GM06990 (cell line): ENCODE measurements at regions not wholly inside any gene's neighbourhood (a gene's known extent, or its start where the extent isn't known, plus 50 kb on each side); places are given as distances from the start of the nearest gene placed in this dataset.
"Not testable (repeated sequence)": the region's sequence is repeated elsewhere in the genome, so short reads cannot be mapped to it uniquely, and the experiment has no call there.

ENCODE experiments used
- DNase-seq: peaks from one replicate; pipeline ENCODE4 v3.0.0-alpha.2; 2011; ENCODE audit not compliant: insufficient read length; ENCODE audit errors: extremely low read depth
- H3K27me3 ChIP-seq: replicated peaks from 2 replicates; pipeline ENCODE4 v1.6.0; 2011; ENCODE audit warnings: low read length; ENCODE audit not compliant: control insufficient read depth, insufficient read depth
- H3K36me3 ChIP-seq: 2 replicates; pipeline ENCODE4 v1.5.1; 2011; ENCODE audit warnings: low read length; ENCODE audit not compliant: control insufficient read depth, insufficient read depth
- H3K4me3 ChIP-seq: replicated peaks from 2 replicates; pipeline ENCODE4 v1.5.1; 2011; ENCODE audit warnings: low read depth, mild to moderate bottlenecking, control low read depth, low read length
- TF ChIP-seq, protein P1 (sequence below): IDR thresholded peaks from 2 replicates; pipeline ENCODE4 v1.5.1; 2011; ENCODE audit warnings: low read length, control low read depth, mild to moderate bottlenecking, inconsistent platforms; ENCODE audit not compliant: insufficient read depth, poor library complexity, severe bottlenecking

DNA sequence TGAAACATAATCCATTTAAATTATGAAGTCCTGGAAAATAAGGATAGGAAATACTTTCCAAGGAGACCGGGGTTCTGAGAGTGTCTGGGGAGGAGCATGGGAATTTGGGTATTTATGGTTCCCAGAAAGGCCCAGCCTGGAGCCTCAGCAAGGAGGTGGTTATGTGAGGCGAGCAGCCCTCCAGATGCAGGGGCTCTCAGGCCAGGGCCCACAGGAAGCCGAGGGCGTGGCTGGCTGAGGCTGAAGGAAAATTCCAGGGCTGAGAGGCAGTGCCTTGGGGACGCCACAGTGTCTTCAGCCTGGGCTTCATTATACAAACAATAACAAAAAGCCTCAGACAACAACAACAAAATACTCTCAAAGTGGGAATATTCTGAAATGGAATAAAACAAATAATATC is 86.9 kb upstream of the SERPINE2 start:
- TF ChIP-seq, protein P1, sequence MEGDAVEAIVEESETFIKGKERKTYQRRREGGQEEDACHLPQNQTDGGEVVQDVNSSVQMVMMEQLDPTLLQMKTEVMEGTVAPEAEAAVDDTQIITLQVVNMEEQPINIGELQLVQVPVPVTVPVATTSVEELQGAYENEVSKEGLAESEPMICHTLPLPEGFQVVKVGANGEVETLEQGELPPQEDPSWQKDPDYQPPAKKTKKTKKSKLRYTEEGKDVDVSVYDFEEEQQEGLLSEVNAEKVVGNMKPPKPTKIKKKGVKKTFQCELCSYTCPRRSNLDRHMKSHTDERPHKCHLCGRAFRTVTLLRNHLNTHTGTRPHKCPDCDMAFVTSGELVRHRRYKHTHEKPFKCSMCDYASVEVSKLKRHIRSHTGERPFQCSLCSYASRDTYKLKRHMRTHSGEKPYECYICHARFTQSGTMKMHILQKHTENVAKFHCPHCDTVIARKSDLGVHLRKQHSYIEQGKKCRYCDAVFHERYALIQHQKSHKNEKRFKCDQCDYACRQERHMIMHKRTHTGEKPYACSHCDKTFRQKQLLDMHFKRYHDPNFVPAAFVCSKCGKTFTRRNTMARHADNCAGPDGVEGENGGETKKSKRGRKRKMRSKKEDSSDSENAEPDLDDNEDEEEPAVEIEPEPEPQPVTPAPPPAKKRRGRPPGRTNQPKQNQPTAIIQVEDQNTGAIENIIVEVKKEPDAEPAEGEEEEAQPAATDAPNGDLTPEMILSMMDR = no peak
- H3K27me3 ChIP-seq = no peaks in the 10 kb centered on the region; the same call in 1 of the 2 replicates
- H3K36me3 ChIP-seq = no peaks in the 10 kb centered on the region
- no peak for DNase-seq
- H3K4me3 ChIP-seq = no peak overlapping the region

- Histone ChIP-seq H3K27me3 (no peaks in the 10 kb centered on the region; the same call in 1 of the 2 replicates), H3K4me3 (no peak overlapping the region), H3K36me3 (no peaks in the 10 kb centered on the region)
- no peak for DNase-seq
- TF ChIP-seq, protein P1 = no peak
These were observed 83.5 kb upstream of the SERPINE2 start for GRCh38 chr2:224122542-224122941.

DNA sequence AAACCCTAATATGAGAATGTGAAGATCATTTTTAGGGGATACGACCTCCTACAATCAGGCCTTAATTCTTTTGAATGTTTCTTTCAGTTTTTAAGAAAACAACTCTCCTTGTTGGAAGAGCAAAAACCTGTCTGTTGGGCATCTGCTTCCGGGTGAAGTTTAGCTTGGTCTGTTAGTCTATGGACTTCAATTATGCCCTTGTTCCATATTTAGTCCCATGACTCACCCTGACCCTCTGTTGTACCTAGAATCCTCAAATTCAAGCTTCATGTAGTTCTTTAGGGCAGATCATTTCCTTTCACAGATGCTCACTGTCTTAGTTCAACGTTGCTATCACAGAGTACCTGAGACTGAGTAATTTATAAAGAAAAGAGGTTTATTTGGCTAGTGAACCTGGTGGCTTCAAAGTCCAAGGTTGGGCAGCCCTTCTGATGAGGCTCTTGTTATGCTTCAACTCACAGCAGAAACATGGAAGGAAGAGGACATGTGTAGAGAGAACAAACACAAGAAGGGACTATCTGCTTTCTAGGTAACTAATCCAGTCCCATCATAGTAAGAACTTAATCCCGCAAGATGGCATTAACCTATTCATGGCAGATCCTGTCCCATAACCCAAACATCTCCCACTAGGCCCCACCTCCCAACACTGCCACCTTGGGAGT is 82.5 kb upstream of the SERPINE2 start:
- no peaks in the 10 kb centered on the region for H3K36me3 ChIP-seq
- TF ChIP-seq, protein P1 = no peak

DNA sequence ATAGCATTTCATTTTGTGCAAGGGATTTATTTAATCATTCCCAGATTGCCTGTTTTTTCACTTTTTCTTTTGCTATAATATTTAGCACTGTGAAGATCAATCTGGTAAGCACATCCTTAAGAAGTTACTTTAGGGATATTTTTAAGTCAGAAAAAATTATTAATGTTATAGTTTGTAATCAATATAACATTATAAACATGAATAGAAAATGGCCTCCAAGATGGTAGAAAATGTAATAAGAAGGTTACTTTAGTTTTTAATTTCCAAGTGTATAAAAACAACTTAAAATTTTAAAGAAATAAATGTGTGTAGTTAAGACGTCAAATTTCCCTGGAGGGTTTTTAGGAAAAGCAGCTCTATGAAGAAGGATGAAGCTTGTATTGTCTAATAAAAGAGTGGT is 81.9 kb upstream of the SERPINE2 start:
- TF ChIP-seq, protein P1 = no peak
- Histone ChIP-seq H3K36me3 (no peaks in the 10 kb centered on the region), H3K27me3 (no peaks in the 10 kb centered on the region), H3K4me3 (no peak overlapping the region)
- no peak for DNase-seq

More for the DNA sequence above, 82.5 kb upstream of the SERPINE2 start:
- Histone ChIP-seq H3K4me3 (no peak overlapping the region), H3K27me3 (no peaks in the 10 kb centered on the region; the same call in 1 of the 2 replicates)
- DNase-seq = no peak

DNA sequence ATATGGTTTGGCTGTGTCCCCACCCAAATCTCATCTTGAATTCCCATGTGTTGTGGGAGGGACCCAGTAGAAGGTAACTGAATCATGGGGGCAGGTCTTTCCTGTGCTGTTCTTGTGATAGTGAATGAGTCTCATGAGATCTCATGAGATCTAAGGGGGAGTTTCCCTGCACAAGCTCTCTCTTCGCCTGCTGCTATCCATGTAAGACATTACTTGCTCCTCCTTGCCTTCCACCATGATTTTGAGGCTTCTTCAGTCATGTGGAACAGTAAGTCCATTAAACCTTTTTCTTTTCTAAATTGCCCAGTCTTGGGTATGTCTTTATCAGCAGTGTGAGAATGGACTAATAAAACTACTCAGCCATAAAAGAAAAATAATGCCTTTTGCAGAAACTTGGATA is 80.8 kb upstream of the SERPINE2 start:
- not testable (repeated sequence) for H3K27me3 ChIP-seq, H3K36me3 ChIP-seq, H3K4me3 ChIP-seq, DNase-seq

DNA sequence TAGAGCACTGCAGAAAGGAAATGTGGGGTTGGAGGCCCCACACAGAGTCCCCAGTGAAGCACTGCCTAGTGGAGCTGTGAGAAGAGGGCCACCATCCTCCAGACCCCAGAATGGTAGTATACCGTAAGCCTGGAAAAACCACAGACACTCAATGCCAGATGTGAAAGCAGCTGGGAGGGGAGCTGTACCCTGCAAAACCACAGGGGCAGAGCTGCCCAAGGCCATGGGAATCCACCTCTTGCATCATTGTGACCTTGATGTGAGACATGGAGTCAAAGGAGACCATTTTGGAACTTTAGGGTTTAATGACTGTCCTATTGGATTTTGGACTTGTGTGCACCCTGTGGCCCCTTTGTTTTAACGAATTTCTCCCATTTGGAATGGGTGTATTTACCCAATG is 75.3 kb upstream of the SERPINE2 start:
- TF ChIP-seq, protein P1 = no peak
- no peak for DNase-seq
- H3K36me3 ChIP-seq = no peaks in the 10 kb centered on the region
- no peak overlapping the region for H3K4me3 ChIP-seq
- no peaks in the 10 kb centered on the region for H3K27me3 ChIP-seq

- H3K36me3 ChIP-seq, DNase-seq, H3K4me3 ChIP-seq, H3K27me3 ChIP-seq: not testable (repeated sequence)
These were observed 74.8 kb upstream of the SERPINE2 start for GRCh38 chr2:224113930-224114329.
